ENCODE measurements at regions not wholly inside any gene's neighbourhood (a gene's known extent, or its start where the extent isn't known, plus 50 kb on each side); places are given as distances from the start of the nearest gene placed in this dataset.

DNA sequence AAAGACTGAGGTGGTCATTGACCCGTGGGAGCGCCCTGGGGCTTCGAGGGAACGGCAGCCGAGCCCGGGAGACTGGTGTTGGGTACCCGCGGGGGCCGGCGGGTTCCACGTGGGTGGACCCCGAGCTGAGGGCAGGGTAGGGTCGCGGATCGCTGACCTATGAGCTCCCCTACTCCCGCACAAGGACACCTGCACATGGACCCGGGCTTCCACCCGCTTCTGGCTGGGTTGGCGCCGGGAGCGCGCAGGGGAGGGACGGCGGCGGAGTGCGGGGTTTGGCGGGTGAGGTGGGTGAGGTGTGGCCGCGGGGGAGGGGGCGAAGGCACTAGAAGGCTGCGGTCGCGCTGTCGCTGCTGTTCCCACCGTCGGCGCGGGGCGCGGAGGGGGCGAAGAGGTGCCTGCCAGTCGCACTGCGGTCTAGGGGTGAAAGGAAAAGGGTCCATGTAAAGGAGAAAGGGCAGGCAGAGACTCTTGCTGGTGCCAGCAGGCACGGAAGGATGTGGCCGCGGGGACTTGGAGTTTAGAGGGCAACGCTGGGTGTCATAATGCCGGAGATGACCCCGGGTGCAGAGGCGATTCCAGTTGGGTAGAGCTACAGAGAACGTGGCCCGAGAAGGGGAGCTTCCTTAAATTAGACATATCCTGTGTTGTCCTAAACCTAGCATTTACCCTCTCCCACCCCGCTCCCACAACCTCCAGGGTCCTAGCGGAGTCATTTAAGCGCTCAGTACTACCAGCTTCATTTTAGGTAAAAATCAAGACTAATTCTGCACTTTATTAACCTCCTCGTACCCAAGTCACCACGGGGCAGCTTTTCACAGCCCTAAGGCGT, 245.9 kb upstream of the TOPAZ1 start:
- H3K4me1 ChIP-seq (ENCODE audit: control insufficient read depth, insufficient read depth, low read length), result peaks cover 6% of the 10 kb centered on the region

GRCh38 chr3:43996379-43997301, 245.0 kb upstream of the TOPAZ1 start:
- Histone ChIP-seq H3K27me3 (ENCODE audit: control insufficient read depth, insufficient read depth) (no peaks in the 10 kb centered on the region), H3K9me3 (ENCODE audit: control insufficient read depth, low read length) (no peaks in the 10 kb centered on the region), H3K4me3 (ENCODE audit: low read length) (peak overlapping the region; percentile 30), H3K4me1 (ENCODE audit: control insufficient read depth, insufficient read depth, low read length) (peaks cover 6% of the 10 kb centered on the region), H3K27ac (ENCODE audit: low read length) (no peak overlapping the region)
- intact Hi-C loops (cut with DNase I), result no loop called here
- 1% methylated on average over 71 of the region's 71 CpGs for WGBS
- DNase-seq (peak in 1 of 3 donors; percentile 62), ATAC-seq (peak in 1 of 2 donors; percentile 31)

More for the DNA sequence above, 245.9 kb upstream of the TOPAZ1 start:
- 2% methylated on average over 58 of the region's 58 CpGs for WGBS
- peaks cover under 1% of the 10 kb centered on the region for H3K27me3 ChIP-seq (ENCODE audit: control insufficient read depth, insufficient read depth)
- no peak overlapping the region for H3K4me3 ChIP-seq (ENCODE audit: low read length)
- no peaks in the 10 kb centered on the region for H3K9me3 ChIP-seq (ENCODE audit: control insufficient read depth, low read length)
- no peak for DNase-seq
- H3K27ac ChIP-seq (ENCODE audit: low read length), result no peak overlapping the region
- no peak for ATAC-seq
- intact Hi-C loops (cut with DNase I), result no loop called here

GRCh38 chr3:43997316-43997715, 244.4 kb upstream of the TOPAZ1 start:
- DNase-seq (no peak), ATAC-seq (no peak)
- WGBS, result 2% methylated on average over 12 of the region's 12 CpGs
- intact Hi-C loops (cut with DNase I), result no loop called here
- Histone ChIP-seq H3K4me1 (ENCODE audit: control insufficient read depth, insufficient read depth, low read length) (peaks cover 6% of the 10 kb centered on the region), H3K27ac (ENCODE audit: low read length) (no peak overlapping the region), H3K27me3 (ENCODE audit: control insufficient read depth, insufficient read depth) (no peaks in the 10 kb centered on the region), H3K4me3 (ENCODE audit: low read length) (peak overlapping the region; percentile 30), H3K9me3 (ENCODE audit: control insufficient read depth, low read length) (no peaks in the 10 kb centered on the region)

- intact Hi-C loops (cut with DNase I), result no loop called here
- Histone ChIP-seq H3K27me3 (ENCODE audit: control insufficient read depth, insufficient read depth) (peaks cover 3% of the 10 kb centered on the region), H3K4me1 (ENCODE audit: control insufficient read depth, insufficient read depth, low read length) (peaks cover 6% of the 10 kb centered on the region)
Measured at GRCh38 chr3:43997788-43998369, 243.8 kb upstream of the TOPAZ1 start.

DNA sequence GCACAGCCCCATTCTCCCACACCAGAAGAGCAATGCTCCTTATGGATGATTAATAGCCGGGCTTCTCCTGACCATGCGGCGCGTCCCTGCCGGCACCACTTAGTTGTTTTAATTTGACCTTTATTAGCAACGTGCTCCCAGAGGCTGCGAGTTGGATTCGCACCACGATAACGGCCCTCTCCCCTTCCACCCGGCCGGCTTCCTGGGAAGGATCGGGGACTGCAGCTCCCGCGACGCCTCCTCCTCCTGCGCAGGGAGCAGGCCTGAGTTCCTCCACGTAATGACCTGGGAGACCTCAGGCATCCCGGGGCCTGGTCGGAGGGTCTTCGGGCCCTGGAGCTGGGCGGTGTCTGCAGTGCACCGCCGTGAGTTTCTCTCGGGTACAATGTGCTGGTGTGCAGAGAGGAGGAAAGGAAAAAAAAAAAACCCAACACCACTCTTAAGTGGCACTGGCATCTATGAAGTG, 243.3 kb upstream of the TOPAZ1 start:
- H3K9me3 ChIP-seq (ENCODE audit: control insufficient read depth, low read length), result no peaks in the 10 kb centered on the region
- peaks cover 3% of the 10 kb centered on the region for H3K27me3 ChIP-seq (ENCODE audit: control insufficient read depth, insufficient read depth)
- no peak overlapping the region for H3K27ac ChIP-seq (ENCODE audit: low read length)
- H3K4me3 ChIP-seq (ENCODE audit: low read length), result peak overlapping the region; percentile 43
- H3K4me1 ChIP-seq (ENCODE audit: control insufficient read depth, insufficient read depth, low read length), result peaks cover 6% of the 10 kb centered on the region
- peak in 1 of 2 donors; percentile 20 for ATAC-seq
- under 1% methylated on average over 25 of the region's 25 CpGs for WGBS
- intact Hi-C loops (cut with DNase I), result no loop called here
- no peak for DNase-seq

More at GRCh38 chr3:43997788-43998369, 243.8 kb upstream of the TOPAZ1 start:
- WGBS, result 3% methylated on average over 33 of the region's 33 CpGs
- DNase-seq (no peak), ATAC-seq (no peak)
- H3K4me3 ChIP-seq (ENCODE audit: low read length), result no peak overlapping the region
- no peak overlapping the region for H3K27ac ChIP-seq (ENCODE audit: low read length)
- H3K9me3 ChIP-seq (ENCODE audit: control insufficient read depth, low read length), result no peaks in the 10 kb centered on the region

GRCh38 chr3:43998836-43999727, 242.6 kb upstream of the TOPAZ1 start:
- H3K4me1 ChIP-seq (ENCODE audit: control insufficient read depth, insufficient read depth, low read length), result peaks cover 6% of the 10 kb centered on the region
- peak overlapping the region; percentile 43 for H3K4me3 ChIP-seq (ENCODE audit: low read length)
- intact Hi-C loops (cut with DNase I), result no loop called here
- peak; percentile 64 to 73 for ATAC-seq
- no peaks in the 10 kb centered on the region for H3K9me3 ChIP-seq (ENCODE audit: control insufficient read depth, low read length)
- H3K27me3 ChIP-seq (ENCODE audit: control insufficient read depth, insufficient read depth), result peaks cover 3% of the 10 kb centered on the region
- H3K27ac ChIP-seq (ENCODE audit: low read length), result no peak overlapping the region
- 2% methylated on average over 93 of the region's 93 CpGs for WGBS
- DNase-seq, result peak in 1 of 3 donors; percentile 57

DNA sequence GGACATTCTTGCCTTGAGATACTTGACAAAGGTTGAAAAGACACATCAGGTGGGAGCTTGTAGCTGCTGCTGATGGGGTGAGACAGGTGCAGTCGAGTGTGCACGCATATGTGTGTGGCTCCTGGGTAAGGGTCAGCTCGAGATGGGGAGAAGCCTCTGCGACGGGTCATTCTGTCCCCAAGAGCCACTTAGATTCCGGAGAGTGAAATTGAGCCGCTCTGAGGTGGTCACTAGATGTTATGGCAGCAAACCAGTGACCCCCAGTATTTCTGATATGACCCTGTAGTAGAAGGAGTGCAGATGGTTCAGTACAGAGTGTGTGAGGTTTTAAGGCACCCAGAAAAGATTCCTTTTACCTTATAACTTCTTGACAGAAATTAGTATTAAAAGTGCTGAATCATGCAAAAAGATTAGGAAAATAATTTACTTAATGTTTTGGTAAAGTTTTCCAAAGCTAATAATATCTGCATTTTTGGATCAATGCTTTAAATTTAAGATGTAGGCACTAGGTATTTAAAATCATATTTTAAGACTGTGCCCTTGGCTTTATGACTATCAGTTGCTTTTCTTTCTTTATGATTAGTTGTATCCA, 241.9 kb upstream of the TOPAZ1 start:
- ATAC-seq (no peak), DNase-seq (no peak)
- H3K27ac ChIP-seq (ENCODE audit: low read length), result no peak overlapping the region
- WGBS, result 65% methylated on average over 7 of the region's 7 CpGs
- no peak overlapping the region for H3K4me3 ChIP-seq (ENCODE audit: low read length)
- peaks cover 3% of the 10 kb centered on the region for H3K27me3 ChIP-seq (ENCODE audit: control insufficient read depth, insufficient read depth)
- H3K9me3 ChIP-seq (ENCODE audit: control insufficient read depth, low read length), result no peaks in the 10 kb centered on the region
- intact Hi-C loops (cut with DNase I), result no loop called here
- H3K4me1 ChIP-seq (ENCODE audit: control insufficient read depth, insufficient read depth, low read length), result peaks cover 6% of the 10 kb centered on the region

GRCh38 chr3:44000586-44000985, 241.1 kb upstream of the TOPAZ1 start:
- H3K27me3 ChIP-seq (ENCODE audit: control insufficient read depth, insufficient read depth), result peaks cover 3% of the 10 kb centered on the region
- H3K9me3 ChIP-seq (ENCODE audit: control insufficient read depth, low read length), result no peaks in the 10 kb centered on the region
- peaks cover 6% of the 10 kb centered on the region for H3K4me1 ChIP-seq (ENCODE audit: control insufficient read depth, insufficient read depth, low read length)
- H3K4me3 ChIP-seq (ENCODE audit: low read length), result no peak overlapping the region
- 85% methylated on average over 3 of the region's 3 CpGs for WGBS
- DNase-seq (no peak), ATAC-seq (no peak)
- no peak overlapping the region for H3K27ac ChIP-seq (ENCODE audit: low read length)
- intact Hi-C loops (cut with DNase I), result no loop called here

DNA sequence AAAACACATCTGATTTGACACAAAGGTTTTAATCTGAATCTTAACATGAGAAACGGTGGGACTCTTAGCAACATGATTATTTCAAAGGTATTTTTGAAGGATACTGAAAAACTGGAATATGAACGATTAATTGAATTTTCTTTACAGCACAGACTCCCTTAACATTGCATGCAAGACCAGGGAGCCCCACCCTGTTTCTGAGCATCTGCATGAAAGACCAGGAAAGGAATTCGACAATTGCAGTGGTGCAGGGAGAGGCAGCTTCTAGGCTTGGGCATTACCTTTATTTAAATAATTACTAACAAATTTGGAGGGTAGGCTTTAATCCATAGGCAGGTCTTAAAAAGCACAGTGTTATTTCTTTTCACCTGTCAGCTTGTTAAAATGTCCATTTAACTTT, 240.6 kb upstream of the TOPAZ1 start:
- no peak for ATAC-seq
- 77% methylated on average over 3 of the region's 3 CpGs for WGBS
- peaks cover 3% of the 10 kb centered on the region for H3K27me3 ChIP-seq (ENCODE audit: control insufficient read depth, insufficient read depth)

GRCh38 chr3:44003801-44004200, 237.9 kb upstream of the TOPAZ1 start:
- intact Hi-C loops (cut with DNase I), result no loop called here
- no peaks in the 10 kb centered on the region for H3K9me3 ChIP-seq (ENCODE audit: control insufficient read depth, low read length)
- H3K27me3 ChIP-seq (ENCODE audit: control insufficient read depth, insufficient read depth), result peaks cover 3% of the 10 kb centered on the region
- H3K27ac ChIP-seq (ENCODE audit: low read length), result no peak overlapping the region
- WGBS, result 71% methylated on average over 6 of the region's 6 CpGs
- no peaks in the 10 kb centered on the region for H3K4me1 ChIP-seq (ENCODE audit: control insufficient read depth, insufficient read depth, low read length)
- DNase-seq (no peak), ATAC-seq (no peak)
- no peak overlapping the region for H3K4me3 ChIP-seq (ENCODE audit: low read length)

More for the DNA sequence above, 240.6 kb upstream of the TOPAZ1 start:
- intact Hi-C loops (cut with DNase I), result no loop called here
- Histone ChIP-seq H3K4me1 (ENCODE audit: control insufficient read depth, insufficient read depth, low read length) (peaks cover 6% of the 10 kb centered on the region), H3K9me3 (ENCODE audit: control insufficient read depth, low read length) (no peaks in the 10 kb centered on the region), H3K27ac (ENCODE audit: low read length) (no peak overlapping the region), H3K4me3 (ENCODE audit: low read length) (no peak overlapping the region)
- no peak for DNase-seq

All from right cardiac atrium (tissue), 5 donors.